WTC11 (cell line): ENCODE measurements at regions not wholly inside any gene's neighbourhood (a gene's known extent, or its start where the extent isn't known, plus 50 kb on each side); places are given as distances from the start of the nearest gene placed in this dataset.

Experiments used
- ATF2 ChIP-seq: sonication (generic); formaldehyde crosslinking; IDR thresholded peaks from 2 replicates; pipeline ENCODE4 v1.8.1; 2022; ENCODE audit warnings: low read depth, missing genetic modification reagents, borderline replicate concordance
- CTCF ChIP-seq: fragments of 200-600 bp; IDR thresholded peaks from 2 replicates; pipeline ENCODE4 v1.8.0; 2022; ENCODE audit warnings: antibody characterized with exemption

GRCh38 chrX:30027636-30028035, 187.7 kb upstream of the MAGEB2 start:
- no peak for TF ChIP-seq CTCF
- TF ChIP-seq ATF2 (CRISPR knock-in tag) = no peak
